Uterus (tissue), 3 donors: ENCODE measurements at regions not wholly inside any gene's neighbourhood (a gene's known extent, or its start where the extent isn't known, plus 50 kb on each side); places are given as distances from the start of the nearest gene placed in this dataset.

Source experiments
- DNase-seq, 2 donors: peaks; one replicate each; pipeline ENCODE4 v3.0.0-alpha.2; 2019 to 2020
- H3K27ac ChIP-seq, 2 donors: fragments of 200-600 bp; sonication (generic); 1 replicate in 1 of 2; 2 replicates in 1 of 2; pipeline ENCODE4 v1.5.1; 2016 to 2018
- H3K27me3 ChIP-seq, 2 donors: fragments of 200-600 bp; sonication (generic); one replicate each; pipeline ENCODE4 v1.5.1; 2018 to 2019; ENCODE audit warnings: control low read depth in 1 of 2
- H3K36me3 ChIP-seq, 2 donors: fragments of 200-600 bp; sonication (generic); one replicate each; pipeline ENCODE4 v1.5.1; 2019; ENCODE audit warnings: control low read depth in 1 of 2
- H3K4me1 ChIP-seq, 2 donors: fragments of 200-600 bp; sonication (generic); one replicate each; pipeline ENCODE4 v1.5.1; 2018 to 2019; ENCODE audit warnings: control low read depth in 1 of 2
- H3K4me3 ChIP-seq, 2 donors: fragments of 200-600 bp; sonication (generic); 1 replicate in 1 of 2; 2 replicates in 1 of 2; pipeline ENCODE4 v1.5.1; 2018 to 2019; ENCODE audit warnings: mild to moderate bottlenecking in 1 of 2
- H3K9me3 ChIP-seq, 2 donors: fragments of 200-600 bp; sonication (generic); one replicate each; pipeline ENCODE4 v1.5.1; 2019; ENCODE audit warnings: control low read depth in 1 of 2
- CTCF ChIP-seq, 4 experiments: fragments of 200-600 bp in 2 of 4; fragments of 450-650 bp in 2 of 4; sonication (generic) in 2 of 4; IDR thresholded peaks; one replicate each; pipeline ENCODE4 v1.5.1; 2016 to 2019; ENCODE audit warnings: antibody characterized with exemption in 4 of 4, mild to moderate bottlenecking in 2 of 4, moderate library complexity in 1 of 4
- POLR2A ChIP-seq, 2 donors: fragments of 450-650 bp; IDR thresholded peaks; one replicate each; pipeline ENCODE4 v1.6.1; 2016; ENCODE audit warnings: antibody characterized with exemption in 2 of 2, mild to moderate bottlenecking in 1 of 2, moderate library complexity in 1 of 2
- intact Hi-C: fragments of 100-400 bp; cut with DNase I; formaldehyde crosslinking; loops from one replicate; pipeline ENCODE4 v1.15.1; 2023; ENCODE audit warnings: low total_unique reads
- donor health status: DM: yes; HTN: yes; CAD: no.

GRCh38 chr3:118408431-118408830 is 626.2 kb downstream of the IGSF11 start:
- no peak overlapping the region for H3K4me3 ChIP-seq
- DNase-seq = no peak
- no peaks in the 10 kb centered on the region for H3K27me3 ChIP-seq
- intact Hi-C loops = no loop called here
- TF ChIP-seq POLR2A (IDR thresholded peaks at IDR 0.05) = no peak
- TF ChIP-seq CTCF (IDR thresholded peaks at IDR 0.05) = no peak
- no peaks in the 10 kb centered on the region for H3K4me1 ChIP-seq
- H3K27ac ChIP-seq = no peak overlapping the region
- H3K9me3 ChIP-seq = no peaks in the 10 kb centered on the region
- H3K36me3 ChIP-seq = no peaks in the 10 kb centered on the region

GRCh38 chr3:118412503-118412902 is 622.1 kb downstream of the IGSF11 start:
- DNase-seq = no peak
- Histone ChIP-seq H3K27ac (no peak overlapping the region), H3K9me3 (no peaks in the 10 kb centered on the region), H3K36me3 (no peaks in the 10 kb centered on the region), H3K4me3 (no peak overlapping the region), H3K4me1 (no peaks in the 10 kb centered on the region), H3K27me3 (no peaks in the 10 kb centered on the region)
- intact Hi-C loops = no loop called here
- no peak for TF ChIP-seq POLR2A (IDR thresholded peaks at IDR 0.05)
- no peak for TF ChIP-seq CTCF (IDR thresholded peaks at IDR 0.05)

GRCh38 chr3:118425272-118425837 is 609.3 kb downstream of the IGSF11 start:
- Histone ChIP-seq H3K4me3 (no peak overlapping the region), H3K36me3 (no peaks in the 10 kb centered on the region), H3K9me3 (no peaks in the 10 kb centered on the region), H3K4me1 (no peaks in the 10 kb centered on the region), H3K27me3 (no peaks in the 10 kb centered on the region), H3K27ac (no peak overlapping the region)
- no peak for DNase-seq
- TF ChIP-seq CTCF (IDR thresholded peaks at IDR 0.05) = no peak
- TF ChIP-seq POLR2A (IDR thresholded peaks at IDR 0.05) = no peak
- intact Hi-C loops = no loop called here

- Histone ChIP-seq H3K4me3 (no peak overlapping the region), H3K9me3 (no peaks in the 10 kb centered on the region), H3K4me1 (no peaks in the 10 kb centered on the region), H3K27ac (no peak overlapping the region), H3K27me3 (no peaks in the 10 kb centered on the region), H3K36me3 (no peaks in the 10 kb centered on the region)
- DNase-seq = no peak
- intact Hi-C loops = no loop called here
- TF ChIP-seq POLR2A (IDR thresholded peaks at IDR 0.05) (no peak), CTCF (IDR thresholded peaks at IDR 0.05) (no peak)
These were observed 600.8 kb downstream of the IGSF11 start for GRCh38 chr3:118433825-118434224.

GRCh38 chr3:118435851-118436350 is 598.7 kb downstream of the IGSF11 start:
- H3K4me3 ChIP-seq = no peak overlapping the region
- no peak for TF ChIP-seq POLR2A (IDR thresholded peaks at IDR 0.05)
- no peak for TF ChIP-seq CTCF (IDR thresholded peaks at IDR 0.05)
- H3K27ac ChIP-seq = no peak overlapping the region
- H3K27me3 ChIP-seq = no peaks in the 10 kb centered on the region
- intact Hi-C loops = no loop called here
- DNase-seq = no peak
- H3K4me1 ChIP-seq = no peaks in the 10 kb centered on the region
- H3K9me3 ChIP-seq = no peaks in the 10 kb centered on the region
- no peaks in the 10 kb centered on the region for H3K36me3 ChIP-seq
